ENCODE measurements at regions not wholly inside any gene's neighbourhood (a gene's known extent, or its start where the extent isn't known, plus 50 kb on each side); places are given as distances from the start of the nearest gene placed in this dataset.

GRCh38 chr1:29524285-29525065 lies 288.2 kb downstream of the PTPRU start:
- DNase-seq (ENCODE audit: low spot score in 2 of 2) (no peak), FAIRE-seq (no peak)

GRCh38 chr1:29523576-29523975 lies 287.3 kb downstream of the PTPRU start:
- no peak for FAIRE-seq
- no peak for DNase-seq (ENCODE audit: low spot score in 2 of 2)

- FAIRE-seq: no peak
- DNase-seq (ENCODE audit: low spot score in 2 of 2): no peak
Observed at GRCh38 chr1:29523136-29523535, 286.8 kb downstream of the PTPRU start.

GRCh38 chr1:29521811-29522580 lies 285.7 kb downstream of the PTPRU start:
- FAIRE-seq (no peak), DNase-seq (ENCODE audit: low spot score in 2 of 2) (no peak)

GRCh38 chr1:29521438-29521715 lies 285.1 kb downstream of the PTPRU start:
- FAIRE-seq: no peak
- no peak for DNase-seq (ENCODE audit: low spot score in 2 of 2)

- DNase-seq (ENCODE audit: low spot score in 2 of 2) (no peak), FAIRE-seq (no peak)
Observed at GRCh38 chr1:29520571-29521437, 284.5 kb downstream of the PTPRU start.

GRCh38 chr1:29519788-29520110 lies 283.4 kb downstream of the PTPRU start:
- no peak for DNase-seq (ENCODE audit: low spot score in 2 of 2)
- no peak for FAIRE-seq

- no peak for DNase-seq (ENCODE audit: low spot score in 2 of 2)
- no peak for FAIRE-seq
Observed at GRCh38 chr1:29519108-29519787, 282.9 kb downstream of the PTPRU start.

- FAIRE-seq (no peak), DNase-seq (ENCODE audit: low spot score in 2 of 2) (no peak)
Observed at GRCh38 chr1:29518183-29518835, 282.0 kb downstream of the PTPRU start.

GRCh38 chr1:29517251-29518086 lies 281.1 kb downstream of the PTPRU start:
- FAIRE-seq: no peak
- DNase-seq (ENCODE audit: low spot score in 2 of 2): no peak

- no peak for FAIRE-seq
- no peak for DNase-seq (ENCODE audit: low spot score in 2 of 2)
Observed at GRCh38 chr1:29516063-29516820, 279.9 kb downstream of the PTPRU start.

- DNase-seq (ENCODE audit: low spot score in 2 of 2) (no peak), FAIRE-seq (no peak)
Observed at GRCh38 chr1:29515170-29515955, 279.0 kb downstream of the PTPRU start.

GRCh38 chr1:29514361-29515169 lies 278.2 kb downstream of the PTPRU start:
- FAIRE-seq (no peak), DNase-seq (ENCODE audit: low spot score in 2 of 2) (no peak)

- DNase-seq (ENCODE audit: low spot score in 2 of 2) (no peak), FAIRE-seq (no peak)
Observed at GRCh38 chr1:29513357-29513756, 277.0 kb downstream of the PTPRU start.

- FAIRE-seq (no peak), DNase-seq (ENCODE audit: low spot score in 2 of 2) (no peak)
Observed at GRCh38 chr1:29511436-29511835, 275.1 kb downstream of the PTPRU start.

GRCh38 chr1:29508458-29509107 lies 272.3 kb downstream of the PTPRU start:
- FAIRE-seq (no peak), DNase-seq (ENCODE audit: low spot score in 2 of 2) (no peak)

All from frontal cortex (tissue), 3 donors.